ENCODE measurements at regions not wholly inside any gene's neighbourhood (a gene's known extent, or its start where the extent isn't known, plus 50 kb on each side); places are given as distances from the start of the nearest gene placed in this dataset.

DNA sequence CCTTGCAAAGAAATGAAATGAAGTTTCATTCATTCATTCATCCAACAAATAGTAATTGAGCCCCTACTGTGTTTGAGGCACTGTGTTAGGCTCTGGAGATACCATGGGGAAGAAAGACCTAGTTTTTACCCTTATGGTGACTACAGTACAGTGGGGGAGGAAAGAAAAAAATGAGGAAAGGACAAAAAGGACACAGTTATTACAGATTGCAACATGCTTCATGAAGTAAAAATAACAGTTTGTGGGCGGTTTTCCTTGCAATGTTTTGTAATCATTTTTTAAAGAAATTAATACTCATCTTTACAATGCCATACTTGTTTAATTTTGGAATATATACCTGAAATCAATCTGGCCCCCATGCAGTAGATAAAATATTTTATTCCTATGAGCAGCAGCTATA lies 120.3 kb downstream of the TM2D1 start:
- Histone ChIP-seq H4K20me1 (ENCODE audit: control insufficient read depth, extremely low read depth, insufficient read depth, low read length) (no peaks in the 10 kb centered on the region), H3K9me3 (ENCODE audit: control insufficient read depth, insufficient read depth, low read depth, low read length) (no peaks in the 10 kb centered on the region), H3K9ac (ENCODE audit: insufficient read depth, low read length) (no peak overlapping the region), H3K79me2 (ENCODE audit: control insufficient read depth, insufficient read depth, low read length) (no peaks in the 10 kb centered on the region), H3K27me3 (ENCODE audit: control insufficient read depth, insufficient read depth, low read length) (no peaks in the 10 kb centered on the region), H3K27ac (ENCODE audit: insufficient read depth, low read length) (no peak overlapping the region), H3K4me2 (ENCODE audit: extremely low read depth, insufficient read depth, low read length) (no peak overlapping the region), H3K4me1 (ENCODE audit: control insufficient read depth, extremely low read depth, insufficient read depth, low read length) (no peaks in the 10 kb centered on the region), H2AFZ (ENCODE audit: low read length) (no peak overlapping the region), H3K4me3 (replicated peaks in 1 of 4; ENCODE audit: control extremely low read depth in 1 of 4, insufficient read depth in 1 of 4, low read depth in 3 of 4, low read length in 4 of 4) (no peak overlapping the region), H3K36me3 (ENCODE audit: control insufficient read depth, insufficient read depth, low read length) (no peaks in the 10 kb centered on the region)
- DNase-seq (ENCODE audit: low read depth in 2 of 2): no peak
- TF ChIP-seq EZH2 (IDR thresholded peaks at IDR 0.05; ENCODE audit: low read length, missing control alignments): no peak
- TF ChIP-seq, protein P1, sequence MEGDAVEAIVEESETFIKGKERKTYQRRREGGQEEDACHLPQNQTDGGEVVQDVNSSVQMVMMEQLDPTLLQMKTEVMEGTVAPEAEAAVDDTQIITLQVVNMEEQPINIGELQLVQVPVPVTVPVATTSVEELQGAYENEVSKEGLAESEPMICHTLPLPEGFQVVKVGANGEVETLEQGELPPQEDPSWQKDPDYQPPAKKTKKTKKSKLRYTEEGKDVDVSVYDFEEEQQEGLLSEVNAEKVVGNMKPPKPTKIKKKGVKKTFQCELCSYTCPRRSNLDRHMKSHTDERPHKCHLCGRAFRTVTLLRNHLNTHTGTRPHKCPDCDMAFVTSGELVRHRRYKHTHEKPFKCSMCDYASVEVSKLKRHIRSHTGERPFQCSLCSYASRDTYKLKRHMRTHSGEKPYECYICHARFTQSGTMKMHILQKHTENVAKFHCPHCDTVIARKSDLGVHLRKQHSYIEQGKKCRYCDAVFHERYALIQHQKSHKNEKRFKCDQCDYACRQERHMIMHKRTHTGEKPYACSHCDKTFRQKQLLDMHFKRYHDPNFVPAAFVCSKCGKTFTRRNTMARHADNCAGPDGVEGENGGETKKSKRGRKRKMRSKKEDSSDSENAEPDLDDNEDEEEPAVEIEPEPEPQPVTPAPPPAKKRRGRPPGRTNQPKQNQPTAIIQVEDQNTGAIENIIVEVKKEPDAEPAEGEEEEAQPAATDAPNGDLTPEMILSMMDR (conservative IDR thresholded peaks at IDR 0.05 in 1 of 2, IDR thresholded peaks at IDR 0.05 in 1 of 2; ENCODE audit: low read depth in 1 of 2, low read length in 2 of 2): no peak

DNA sequence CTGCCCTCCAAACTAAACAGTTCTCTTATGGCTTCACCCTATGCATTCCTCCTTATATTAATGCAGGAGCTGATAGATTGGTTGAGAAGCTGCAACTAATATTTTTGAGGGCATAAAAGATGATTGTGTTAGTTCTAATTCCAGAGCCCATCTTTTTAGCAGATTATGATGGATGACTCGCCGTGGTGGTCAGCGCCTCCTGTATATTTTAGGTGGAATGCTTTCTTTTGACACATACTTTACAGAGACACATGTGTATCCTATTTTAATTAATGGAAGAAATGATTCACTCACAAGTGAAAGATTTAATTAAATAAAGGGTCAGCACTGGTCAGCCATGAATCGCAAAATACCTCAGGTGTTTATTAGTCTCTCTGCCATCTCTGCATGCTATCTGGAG lies 120.7 kb downstream of the TM2D1 start:
- no peak overlapping the region for H3K27ac ChIP-seq (ENCODE audit: insufficient read depth, low read length)
- H3K4me3 ChIP-seq (replicated peaks in 1 of 4; ENCODE audit: control extremely low read depth in 1 of 4, insufficient read depth in 1 of 4, low read depth in 3 of 4, low read length in 4 of 4): no peak overlapping the region
- H3K4me2 ChIP-seq (ENCODE audit: extremely low read depth, insufficient read depth, low read length): no peak overlapping the region
- no peaks in the 10 kb centered on the region for H3K9me3 ChIP-seq (ENCODE audit: control insufficient read depth, insufficient read depth, low read depth, low read length)
- H3K27me3 ChIP-seq (ENCODE audit: control insufficient read depth, insufficient read depth, low read length): no peaks in the 10 kb centered on the region
- H3K4me1 ChIP-seq (ENCODE audit: control insufficient read depth, extremely low read depth, insufficient read depth, low read length): no peaks in the 10 kb centered on the region
- H3K36me3 ChIP-seq (ENCODE audit: control insufficient read depth, insufficient read depth, low read length): no peaks in the 10 kb centered on the region
- H2AFZ ChIP-seq (ENCODE audit: low read length): no peak overlapping the region
- H4K20me1 ChIP-seq (ENCODE audit: control insufficient read depth, extremely low read depth, insufficient read depth, low read length): no peaks in the 10 kb centered on the region
- TF ChIP-seq, protein P1 (conservative IDR thresholded peaks at IDR 0.05 in 1 of 2, IDR thresholded peaks at IDR 0.05 in 1 of 2; ENCODE audit: low read depth in 1 of 2, low read length in 2 of 2): no peak
- TF ChIP-seq EZH2 (IDR thresholded peaks at IDR 0.05; ENCODE audit: low read length, missing control alignments): no peak
- DNase-seq (ENCODE audit: low read depth in 2 of 2): no peak
- H3K79me2 ChIP-seq (ENCODE audit: control insufficient read depth, insufficient read depth, low read length): no peaks in the 10 kb centered on the region
- H3K9ac ChIP-seq (ENCODE audit: insufficient read depth, low read length): no peak overlapping the region

DNA sequence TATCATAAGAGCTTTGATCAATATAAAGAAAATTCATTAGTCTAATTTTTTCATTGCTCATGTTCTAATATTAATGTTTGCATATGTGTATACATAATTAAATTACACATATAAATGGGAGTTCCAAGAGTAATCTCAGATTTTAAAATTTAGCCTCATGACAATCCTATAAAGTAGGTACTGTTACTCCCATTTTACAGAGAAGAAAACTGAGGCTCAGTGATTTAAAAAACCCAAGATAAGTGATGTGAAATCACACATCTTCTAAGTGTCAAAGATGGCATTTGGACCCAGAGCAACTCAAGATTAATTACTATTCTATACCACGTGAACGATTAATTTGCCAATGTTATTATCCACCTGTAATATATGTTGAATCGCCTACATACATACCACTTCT lies 122.3 kb downstream of the TM2D1 start:
- no peaks in the 10 kb centered on the region for H3K79me2 ChIP-seq (ENCODE audit: control insufficient read depth, insufficient read depth, low read length)
- H3K4me2 ChIP-seq (ENCODE audit: extremely low read depth, insufficient read depth, low read length): no peak overlapping the region
- no peaks in the 10 kb centered on the region for H3K36me3 ChIP-seq (ENCODE audit: control insufficient read depth, insufficient read depth, low read length)
- H3K4me3 ChIP-seq (replicated peaks in 1 of 4; ENCODE audit: control extremely low read depth in 1 of 4, insufficient read depth in 1 of 4, low read depth in 3 of 4, low read length in 4 of 4): no peak overlapping the region
- no peaks in the 10 kb centered on the region for H4K20me1 ChIP-seq (ENCODE audit: control insufficient read depth, extremely low read depth, insufficient read depth, low read length)
- H3K27me3 ChIP-seq (ENCODE audit: control insufficient read depth, insufficient read depth, low read length): no peaks in the 10 kb centered on the region
- no peak overlapping the region for H2AFZ ChIP-seq (ENCODE audit: low read length)
- TF ChIP-seq EZH2 (IDR thresholded peaks at IDR 0.05; ENCODE audit: low read length, missing control alignments): no peak
- TF ChIP-seq, protein P1 (conservative IDR thresholded peaks at IDR 0.05 in 1 of 2, IDR thresholded peaks at IDR 0.05 in 1 of 2; ENCODE audit: low read depth in 1 of 2, low read length in 2 of 2): no peak
- no peak overlapping the region for H3K9ac ChIP-seq (ENCODE audit: insufficient read depth, low read length)
- no peaks in the 10 kb centered on the region for H3K4me1 ChIP-seq (ENCODE audit: control insufficient read depth, extremely low read depth, insufficient read depth, low read length)
- no peaks in the 10 kb centered on the region for H3K9me3 ChIP-seq (ENCODE audit: control insufficient read depth, insufficient read depth, low read depth, low read length)
- H3K27ac ChIP-seq (ENCODE audit: insufficient read depth, low read length): no peak overlapping the region
- DNase-seq (ENCODE audit: low read depth in 2 of 2): no peak
